Activated CD4-positive, alpha-beta T cell treated with anti-CD3 and anti-CD28 coated beads, Interleukin-2, amount 10 ng/mL, durations not matched to agents 24 days and 14 days (primary cell): ENCODE measurements at regions not wholly inside any gene's neighbourhood (a gene's known extent, or its start where the extent isn't known, plus 50 kb on each side); places are given as distances from the start of the nearest gene placed in this dataset.

Experiments
- DNase-seq: peaks from one replicate; pipeline ENCODE4 v3.0.0; 2022
- H3K27ac Mint-ChIP-seq: one replicate; pipeline ENCODE4 v1.8.0; 2022; ENCODE audit warnings: mild to moderate bottlenecking, mixed read lengths
- H3K27me3 Mint-ChIP-seq: one replicate; pipeline ENCODE4 v1.8.0; 2022; ENCODE audit warnings: mixed read lengths
- H3K36me3 Mint-ChIP-seq: one replicate; pipeline ENCODE4 v1.8.0; 2022; ENCODE audit warnings: low read depth, mild to moderate bottlenecking, mixed read lengths
- H3K4me1 Mint-ChIP-seq: one replicate; pipeline ENCODE4 v1.8.0; 2021; ENCODE audit warnings: mixed read lengths
- H3K4me3 Mint-ChIP-seq: one replicate; pipeline ENCODE4 v1.8.0; 2022; ENCODE audit warnings: mild to moderate bottlenecking, moderate library complexity, mixed read lengths
- H3K9me3 Mint-ChIP-seq: one replicate; pipeline ENCODE4 v1.8.0; 2021; ENCODE audit warnings: mixed read lengths
- intact Hi-C: fragments of 100-400 bp; cut with micrococcal nuclease; formaldehyde crosslinking; loops from one replicate; pipeline ENCODE4 v1.15.1; 2023

GRCh38 chr3:103059432-103059831 lies 624.6 kb downstream of the ZPLD1 start:
- no peak for DNase-seq
- Mint-ChIP-seq H3K27me3 (no peaks in the 10 kb centered on the region), H3K4me1 (no peaks in the 10 kb centered on the region), H3K9me3 (no peaks in the 10 kb centered on the region), H3K36me3 (no peaks in the 10 kb centered on the region), H3K27ac (no peak overlapping the region), H3K4me3 (no peak overlapping the region)
- intact Hi-C loops, result no loop called here

GRCh38 chr3:103060242-103060641 lies 625.4 kb downstream of the ZPLD1 start:
- Mint-ChIP-seq H3K9me3 (no peaks in the 10 kb centered on the region), H3K27ac (no peak overlapping the region), H3K36me3 (no peaks in the 10 kb centered on the region), H3K27me3 (no peaks in the 10 kb centered on the region), H3K4me1 (no peaks in the 10 kb centered on the region), H3K4me3 (no peak overlapping the region)
- no peak for DNase-seq
- intact Hi-C loops, result no loop called here

DNA sequence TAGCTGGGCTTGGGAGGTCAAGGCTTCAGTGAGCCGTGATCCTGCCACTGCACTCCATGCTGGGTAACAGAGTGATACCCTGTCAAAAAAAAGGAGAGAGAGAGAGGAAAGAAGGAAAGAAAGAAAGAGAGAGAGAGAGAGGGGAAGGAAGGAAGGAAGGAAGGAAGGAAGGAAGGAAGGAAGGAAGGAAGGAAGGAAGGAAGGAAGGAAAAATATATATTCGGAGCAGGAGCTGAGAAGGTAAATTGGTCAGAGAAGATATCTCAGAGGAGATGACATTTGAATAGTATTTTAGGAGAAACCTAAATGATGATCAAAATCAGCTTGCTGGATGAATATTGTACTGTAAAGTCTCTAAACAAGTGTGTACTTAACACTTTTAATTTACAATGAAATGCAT lies 633.1 kb downstream of the ZPLD1 start:
- Mint-ChIP-seq H3K9me3 (no peaks in the 10 kb centered on the region), H3K4me1 (no peaks in the 10 kb centered on the region), H3K27ac (no peak overlapping the region), H3K4me3 (no peak overlapping the region), H3K27me3 (no peaks in the 10 kb centered on the region), H3K36me3 (no peaks in the 10 kb centered on the region)
- intact Hi-C loops, result no loop called here
- DNase-seq, result no peak

DNA sequence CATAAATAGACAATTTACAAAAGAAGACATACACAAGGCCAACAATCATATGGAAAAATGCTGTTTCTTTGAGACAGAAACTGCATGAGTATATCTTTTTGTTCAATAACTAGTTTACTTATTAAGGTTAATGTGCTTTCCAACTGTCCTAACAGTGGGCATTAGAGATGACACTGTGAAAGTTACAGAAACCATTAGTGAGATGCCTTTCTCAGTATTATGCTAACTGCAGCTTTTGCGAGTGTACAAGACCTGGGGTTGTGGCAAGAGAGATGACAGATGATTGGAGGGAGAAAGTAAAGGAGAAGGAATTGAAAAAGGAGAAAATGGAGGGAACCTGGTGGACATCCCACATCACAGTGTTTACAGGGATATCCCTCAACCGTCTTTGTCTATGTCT lies 640.5 kb downstream of the ZPLD1 start:
- no peaks in the 10 kb centered on the region for H3K36me3 Mint-ChIP-seq
- no peak overlapping the region for H3K4me3 Mint-ChIP-seq
- no peak overlapping the region for H3K27ac Mint-ChIP-seq
- H3K27me3 Mint-ChIP-seq, result no peaks in the 10 kb centered on the region
- DNase-seq, result no peak
- intact Hi-C loops, result no loop called here
- no peaks in the 10 kb centered on the region for H3K4me1 Mint-ChIP-seq
- H3K9me3 Mint-ChIP-seq, result no peaks in the 10 kb centered on the region

DNA sequence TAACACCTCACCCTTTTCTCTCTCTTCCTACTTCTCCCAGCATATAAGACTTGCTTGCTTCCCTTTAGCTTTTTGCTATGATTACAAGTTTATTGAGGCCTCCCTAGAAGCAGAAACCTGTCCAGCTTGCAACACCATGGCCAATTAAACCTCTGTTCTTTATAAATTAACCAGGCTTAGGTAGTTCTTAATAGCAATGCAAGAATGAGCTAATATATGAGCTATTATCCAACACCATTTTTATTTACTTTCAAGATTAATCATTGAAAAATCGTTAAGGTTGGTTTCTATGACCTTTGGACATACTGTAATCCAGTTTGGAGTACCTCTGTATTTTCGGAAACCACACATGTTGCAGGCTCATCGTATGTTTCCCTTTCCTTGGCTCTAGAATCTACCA lies 643.1 kb downstream of the ZPLD1 start:
- intact Hi-C loops, result no loop called here
- no peak for DNase-seq
- H3K4me3 Mint-ChIP-seq, result no peak overlapping the region
- H3K36me3 Mint-ChIP-seq, result no peaks in the 10 kb centered on the region
- no peak overlapping the region for H3K27ac Mint-ChIP-seq
- no peaks in the 10 kb centered on the region for H3K4me1 Mint-ChIP-seq
- no peaks in the 10 kb centered on the region for H3K9me3 Mint-ChIP-seq
- no peaks in the 10 kb centered on the region for H3K27me3 Mint-ChIP-seq

- DNase-seq, result no peak
- Mint-ChIP-seq H3K4me3 (no peak overlapping the region), H3K27ac (no peak overlapping the region), H3K4me1 (no peaks in the 10 kb centered on the region), H3K36me3 (no peaks in the 10 kb centered on the region), H3K9me3 (no peaks in the 10 kb centered on the region), H3K27me3 (no peaks in the 10 kb centered on the region)
- intact Hi-C loops, result no loop called here
Observed at GRCh38 chr3:103082501-103082900, 647.7 kb downstream of the ZPLD1 start.

DNA sequence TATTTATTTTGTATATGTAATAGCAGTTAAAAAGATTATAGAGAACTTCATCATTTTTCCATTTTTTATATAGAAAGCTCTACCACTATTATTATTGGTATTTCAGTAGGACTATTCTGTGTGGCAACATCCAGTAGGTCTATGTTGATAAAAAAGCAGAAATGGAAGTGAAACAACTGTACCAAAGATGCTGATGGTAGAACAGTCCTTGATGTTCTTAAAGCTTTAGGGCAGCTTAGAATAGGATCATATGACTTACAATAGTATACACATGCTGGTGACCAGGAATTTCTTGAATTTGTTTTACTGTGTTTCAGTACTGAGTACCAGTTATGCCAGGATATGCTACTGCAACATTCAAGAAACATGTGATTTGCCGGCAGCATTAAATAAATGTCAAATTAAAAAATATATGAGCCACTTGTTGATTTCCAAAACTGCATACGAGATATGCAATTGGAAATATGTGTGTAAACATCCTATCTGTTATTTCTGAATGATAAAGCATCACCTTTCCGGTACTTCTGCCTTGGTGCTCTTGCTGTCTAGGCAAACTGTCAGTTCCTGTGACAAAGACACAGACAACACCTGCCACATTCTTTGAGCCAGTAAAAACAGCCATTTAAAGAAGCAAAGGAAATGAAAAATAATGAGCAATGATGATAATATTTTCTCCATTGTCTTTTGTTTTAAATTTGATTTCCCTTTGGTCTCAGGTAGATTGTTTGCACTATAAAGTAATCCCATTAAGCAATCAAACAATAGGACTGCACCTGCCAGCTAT lies 649.2 kb downstream of the ZPLD1 start:
- intact Hi-C loops, result no loop called here
- Mint-ChIP-seq H3K36me3 (no peaks in the 10 kb centered on the region), H3K27me3 (no peaks in the 10 kb centered on the region), H3K4me1 (no peaks in the 10 kb centered on the region), H3K4me3 (no peak overlapping the region), H3K27ac (no peak overlapping the region), H3K9me3 (no peaks in the 10 kb centered on the region)
- DNase-seq, result no peak

- no peak for DNase-seq
- no peaks in the 10 kb centered on the region for H3K9me3 Mint-ChIP-seq
- intact Hi-C loops, result no loop called here
- no peaks in the 10 kb centered on the region for H3K4me1 Mint-ChIP-seq
- no peaks in the 10 kb centered on the region for H3K27me3 Mint-ChIP-seq
- H3K4me3 Mint-ChIP-seq, result no peak overlapping the region
- H3K27ac Mint-ChIP-seq, result no peak overlapping the region
- H3K36me3 Mint-ChIP-seq, result no peaks in the 10 kb centered on the region
Observed at GRCh38 chr3:103085465-103085864, 650.6 kb downstream of the ZPLD1 start.

DNA sequence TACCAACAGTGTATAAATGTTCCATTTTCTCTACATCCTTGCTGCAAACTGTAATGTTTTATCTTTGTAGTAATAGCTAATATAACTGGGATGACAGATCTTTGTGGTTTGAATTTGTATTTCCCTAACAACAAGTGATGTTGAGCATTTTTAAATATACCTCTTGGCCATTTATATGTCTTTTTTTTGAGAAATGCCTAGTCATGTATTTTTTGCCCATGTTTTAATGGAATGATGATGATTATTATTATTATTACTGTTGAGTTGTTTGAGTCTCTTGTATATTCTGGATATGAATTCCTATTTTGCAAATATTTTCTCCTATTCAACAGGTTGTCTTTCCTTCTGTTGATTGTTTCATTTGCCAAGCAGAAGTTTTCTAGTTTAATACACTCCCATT lies 654.9 kb downstream of the ZPLD1 start:
- DNase-seq, result no peak
- H3K4me3 Mint-ChIP-seq, result no peak overlapping the region
- H3K4me1 Mint-ChIP-seq, result no peaks in the 10 kb centered on the region
- no peaks in the 10 kb centered on the region for H3K27me3 Mint-ChIP-seq
- intact Hi-C loops, result no loop called here
- no peaks in the 10 kb centered on the region for H3K36me3 Mint-ChIP-seq
- no peaks in the 10 kb centered on the region for H3K9me3 Mint-ChIP-seq
- no peak overlapping the region for H3K27ac Mint-ChIP-seq

GRCh38 chr3:103105206-103105605 lies 670.4 kb downstream of the ZPLD1 start:
- no peak overlapping the region for H3K4me3 Mint-ChIP-seq
- DNase-seq, result no peak
- no peaks in the 10 kb centered on the region for H3K27me3 Mint-ChIP-seq
- no peaks in the 10 kb centered on the region for H3K9me3 Mint-ChIP-seq
- H3K4me1 Mint-ChIP-seq, result no peaks in the 10 kb centered on the region
- intact Hi-C loops, result no loop called here
- H3K36me3 Mint-ChIP-seq, result no peaks in the 10 kb centered on the region
- no peak overlapping the region for H3K27ac Mint-ChIP-seq

DNA sequence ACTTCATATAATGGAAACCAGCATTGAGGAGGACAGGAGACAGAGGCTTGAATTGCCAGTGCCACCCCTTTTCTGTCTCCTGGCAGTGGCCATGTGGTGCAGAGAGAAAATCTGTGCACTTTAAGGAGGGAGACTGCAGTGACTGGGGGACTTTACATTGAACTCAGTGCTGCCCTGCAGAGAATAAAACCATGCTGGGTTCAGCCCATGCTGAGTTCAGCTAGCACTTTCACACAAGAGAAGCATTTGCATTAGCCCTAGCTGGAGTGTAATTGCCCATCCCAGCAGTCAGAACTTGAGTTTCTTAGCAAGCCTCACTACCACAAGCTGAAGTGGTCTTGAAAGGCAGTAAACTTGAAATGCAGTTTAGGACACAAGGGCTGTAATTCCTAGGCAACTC lies 677.5 kb downstream of the ZPLD1 start:
- H3K27me3 Mint-ChIP-seq, result no peaks in the 10 kb centered on the region
- intact Hi-C loops, result no loop called here
- no peak overlapping the region for H3K4me3 Mint-ChIP-seq
- no peaks in the 10 kb centered on the region for H3K36me3 Mint-ChIP-seq
- DNase-seq, result no peak
- no peaks in the 10 kb centered on the region for H3K4me1 Mint-ChIP-seq
- H3K27ac Mint-ChIP-seq, result no peak overlapping the region
- H3K9me3 Mint-ChIP-seq, result no peaks in the 10 kb centered on the region

DNA sequence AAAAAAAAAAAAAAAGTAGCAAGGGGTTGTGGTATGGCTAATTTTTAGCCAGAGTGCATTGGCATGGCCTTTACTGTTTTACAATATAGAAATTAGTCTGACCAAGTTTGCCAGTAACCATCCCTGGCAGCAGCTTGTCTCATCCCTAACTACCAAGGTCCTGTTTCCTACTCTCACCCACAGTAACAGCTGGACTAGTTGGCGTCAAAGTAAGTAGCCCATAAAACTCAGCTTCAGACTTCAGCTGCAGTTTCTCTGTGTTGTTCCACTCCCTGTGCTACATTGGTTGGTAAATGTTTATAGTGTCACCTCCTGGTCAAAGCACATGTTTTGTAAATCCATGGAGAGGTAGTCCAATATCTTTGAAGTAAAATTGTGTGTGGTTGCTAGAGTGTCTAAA lies 691.3 kb downstream of the ZPLD1 start:
- Mint-ChIP-seq H3K27me3 (no peaks in the 10 kb centered on the region), H3K9me3 (no peaks in the 10 kb centered on the region), H3K4me1 (no peaks in the 10 kb centered on the region), H3K27ac (no peak overlapping the region), H3K4me3 (no peak overlapping the region), H3K36me3 (no peaks in the 10 kb centered on the region)
- DNase-seq, result no peak
- intact Hi-C loops, result no loop called here

GRCh38 chr3:103127098-103127630 lies 692.3 kb downstream of the ZPLD1 start:
- no peaks in the 10 kb centered on the region for H3K9me3 Mint-ChIP-seq
- H3K27me3 Mint-ChIP-seq, result no peaks in the 10 kb centered on the region
- intact Hi-C loops, result no loop called here
- DNase-seq, result no peak
- H3K4me3 Mint-ChIP-seq, result no peak overlapping the region
- H3K4me1 Mint-ChIP-seq, result no peaks in the 10 kb centered on the region
- no peak overlapping the region for H3K27ac Mint-ChIP-seq
- H3K36me3 Mint-ChIP-seq, result no peaks in the 10 kb centered on the region

DNA sequence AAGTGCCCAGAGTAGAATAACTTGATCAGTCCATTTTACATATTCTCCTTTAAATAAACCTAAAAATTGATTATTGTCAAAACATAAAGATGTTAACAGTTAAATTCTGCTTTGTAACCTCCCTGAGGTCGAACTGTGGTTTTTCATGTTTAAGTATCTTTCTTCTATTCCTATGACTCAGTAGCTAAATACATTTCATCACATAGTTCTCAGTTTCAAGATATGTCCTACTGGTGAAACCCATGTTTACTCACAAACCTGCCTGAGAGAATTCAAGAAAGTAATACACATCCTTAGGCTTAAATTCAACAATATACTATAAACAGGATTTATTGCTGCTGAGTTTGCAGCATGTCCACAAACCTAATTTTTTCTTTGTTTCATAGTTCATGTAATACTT lies 692.9 kb downstream of the ZPLD1 start:
- Mint-ChIP-seq H3K36me3 (no peaks in the 10 kb centered on the region), H3K4me1 (no peaks in the 10 kb centered on the region), H3K9me3 (no peaks in the 10 kb centered on the region), H3K4me3 (no peak overlapping the region), H3K27me3 (no peaks in the 10 kb centered on the region), H3K27ac (no peak overlapping the region)
- intact Hi-C loops, result no loop called here
- DNase-seq, result no peak
